OCI-LY3 (cell line): ENCODE measurements at regions not wholly inside any gene's neighbourhood (a gene's known extent, or its start where the extent isn't known, plus 50 kb on each side); places are given as distances from the start of the nearest gene placed in this dataset.

Experiments used
- H2AFZ ChIP-seq: fragments of 200-600, 300-600 bp; shearing (Covaris generic); 2 replicates; pipeline ENCODE4 v1.6.0; 2014; ENCODE audit warnings: antibody characterized with exemption, low read depth, low read length
- H3K27ac ChIP-seq: fragments of 200-600, 300-600 bp; sonication (generic); 2 replicates; pipeline ENCODE4 v1.5.1; 2014; ENCODE audit warnings: mild to moderate bottlenecking, low read length, moderate library complexity, mixed read lengths
- H3K27me3 ChIP-seq: fragments of 200-600, 300-600 bp; sonication (generic); 2 replicates; pipeline ENCODE4 v1.6.1; 2014; ENCODE audit warnings: low read depth, low read length, mixed read lengths
- H3K36me3 ChIP-seq: fragments of 200-600, 300-600 bp; sonication (generic); replicated peaks from 2 replicates; pipeline ENCODE3; 2014; ENCODE audit warnings: low read depth, low read length, mixed read lengths
- H3K4me1 ChIP-seq: fragments of 300-600, 200-600 bp; sonication (generic); 2 replicates; pipeline ENCODE4 v1.6.1; 2014; ENCODE audit warnings: low read length, mixed read lengths
- H3K4me2 ChIP-seq: fragments of 200-600, 300-600 bp; sonication (generic); 2 replicates; pipeline ENCODE4 v1.6.1; 2014; ENCODE audit warnings: low read length, mixed read lengths
- H3K4me3 ChIP-seq: fragments of 300-600, 200-600 bp; sonication (generic); 2 replicates; pipeline ENCODE4 v1.5.1; 2014; ENCODE audit warnings: antibody characterized with exemption, mild to moderate bottlenecking, low read length, moderate library complexity
- H3K79me2 ChIP-seq: fragments of 300-600, 200-600 bp; shearing (Covaris generic); 2 replicates; pipeline ENCODE4 v1.6.1; 2014; ENCODE audit warnings: mild to moderate bottlenecking, low read length, mixed read lengths
- H3K9ac ChIP-seq: fragments of 300-600, 200-600 bp; shearing (Covaris generic); 2 replicates; pipeline ENCODE4 v1.6.0; 2014; ENCODE audit warnings: mild to moderate bottlenecking, low read length, moderate library complexity
- H3K9me3 ChIP-seq: fragments of 200-600, 300-600 bp; shearing (Covaris generic); 2 replicates; pipeline ENCODE4 v1.6.1; 2014; ENCODE audit warnings: low read length, mixed read lengths; ENCODE audit not compliant: insufficient read depth
- H4K20me1 ChIP-seq: fragments of 200-600, 300-600 bp; sonication (generic); 2 replicates; pipeline ENCODE4 v1.6.1; 2016; ENCODE audit warnings: low read length, mixed read lengths; ENCODE audit not compliant: insufficient read depth
- EZH2phosphoT487 ChIP-seq: fragments of 200-600 bp; shearing (Covaris generic); IDR thresholded peaks from 2 replicates; pipeline ENCODE4 v1.6.1; 2018; ENCODE audit warnings: antibody characterized with exemption, mixed run types, low read depth
- TF ChIP-seq, protein P1 (sequence below): fragments of 200-600, 300-600 bp; sonication (generic); IDR thresholded peaks from 2 replicates; pipeline ENCODE4 v1.5.1; 2014; ENCODE audit warnings: antibody characterized with exemption, low read length, low read depth

DNA sequence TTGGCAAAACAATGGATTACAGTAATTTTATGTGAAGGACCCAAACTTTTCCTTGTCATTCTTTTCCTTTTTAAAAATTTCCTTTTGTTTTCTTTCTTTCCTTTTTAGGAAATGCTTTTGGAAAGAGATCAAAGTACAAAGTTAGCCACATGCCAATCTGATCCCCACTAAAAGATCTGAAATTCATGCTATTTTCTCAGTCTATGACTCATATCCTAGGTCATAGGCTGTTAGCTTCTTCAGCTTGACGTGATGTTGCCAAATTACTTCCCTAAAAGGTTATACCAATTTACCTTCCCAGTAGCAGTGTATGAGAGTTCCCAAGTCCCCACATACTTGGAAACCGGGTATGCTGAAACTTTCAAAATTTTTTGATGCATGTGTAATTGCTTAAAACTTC, 355.3 kb downstream of the INSIG2 start:
- Histone ChIP-seq H3K4me1 (no peaks in the 10 kb centered on the region), H3K9ac (no peak overlapping the region), H3K79me2 (no peaks in the 10 kb centered on the region), H4K20me1 (no peaks in the 10 kb centered on the region), H3K36me3 (no peaks in the 10 kb centered on the region), H3K4me3 (no peak overlapping the region), H3K4me2 (no peak overlapping the region), H2AFZ (no peak overlapping the region), H3K27me3 (peaks cover 11% of the 10 kb centered on the region), H3K27ac (no peak overlapping the region), H3K9me3 (no peaks in the 10 kb centered on the region)
- TF ChIP-seq EZH2phosphoT487: no peak
- TF ChIP-seq, protein P1, sequence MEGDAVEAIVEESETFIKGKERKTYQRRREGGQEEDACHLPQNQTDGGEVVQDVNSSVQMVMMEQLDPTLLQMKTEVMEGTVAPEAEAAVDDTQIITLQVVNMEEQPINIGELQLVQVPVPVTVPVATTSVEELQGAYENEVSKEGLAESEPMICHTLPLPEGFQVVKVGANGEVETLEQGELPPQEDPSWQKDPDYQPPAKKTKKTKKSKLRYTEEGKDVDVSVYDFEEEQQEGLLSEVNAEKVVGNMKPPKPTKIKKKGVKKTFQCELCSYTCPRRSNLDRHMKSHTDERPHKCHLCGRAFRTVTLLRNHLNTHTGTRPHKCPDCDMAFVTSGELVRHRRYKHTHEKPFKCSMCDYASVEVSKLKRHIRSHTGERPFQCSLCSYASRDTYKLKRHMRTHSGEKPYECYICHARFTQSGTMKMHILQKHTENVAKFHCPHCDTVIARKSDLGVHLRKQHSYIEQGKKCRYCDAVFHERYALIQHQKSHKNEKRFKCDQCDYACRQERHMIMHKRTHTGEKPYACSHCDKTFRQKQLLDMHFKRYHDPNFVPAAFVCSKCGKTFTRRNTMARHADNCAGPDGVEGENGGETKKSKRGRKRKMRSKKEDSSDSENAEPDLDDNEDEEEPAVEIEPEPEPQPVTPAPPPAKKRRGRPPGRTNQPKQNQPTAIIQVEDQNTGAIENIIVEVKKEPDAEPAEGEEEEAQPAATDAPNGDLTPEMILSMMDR: no peak

DNA sequence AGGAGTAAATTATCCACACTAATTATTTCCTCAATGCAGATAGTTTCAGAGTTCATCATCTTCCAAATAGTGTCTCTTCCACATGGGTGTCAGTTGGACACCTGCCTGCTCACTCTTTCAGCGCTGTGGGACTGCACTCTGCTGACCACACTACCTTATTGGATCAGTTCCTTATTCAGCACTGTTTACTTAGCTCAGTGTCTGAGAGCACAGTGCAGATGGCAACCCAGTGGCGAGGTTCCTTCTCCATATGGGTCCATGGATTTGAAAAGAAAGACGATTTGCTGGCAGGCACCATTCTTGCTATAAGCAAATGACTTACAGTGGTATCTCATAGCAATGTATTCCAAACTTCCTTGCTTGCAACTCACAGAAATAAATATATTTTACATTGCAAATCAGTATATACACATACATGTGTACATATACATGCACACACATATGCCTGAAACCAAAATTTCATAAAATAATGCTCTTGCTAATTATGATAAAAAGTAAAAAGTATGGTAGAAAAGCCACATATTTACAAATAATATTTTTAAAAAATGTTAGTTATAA, 354.8 kb downstream of the INSIG2 start:
- Histone ChIP-seq H3K9me3 (no peaks in the 10 kb centered on the region), H3K27ac (no peak overlapping the region), H3K27me3 (peaks cover 12% of the 10 kb centered on the region)

DNA sequence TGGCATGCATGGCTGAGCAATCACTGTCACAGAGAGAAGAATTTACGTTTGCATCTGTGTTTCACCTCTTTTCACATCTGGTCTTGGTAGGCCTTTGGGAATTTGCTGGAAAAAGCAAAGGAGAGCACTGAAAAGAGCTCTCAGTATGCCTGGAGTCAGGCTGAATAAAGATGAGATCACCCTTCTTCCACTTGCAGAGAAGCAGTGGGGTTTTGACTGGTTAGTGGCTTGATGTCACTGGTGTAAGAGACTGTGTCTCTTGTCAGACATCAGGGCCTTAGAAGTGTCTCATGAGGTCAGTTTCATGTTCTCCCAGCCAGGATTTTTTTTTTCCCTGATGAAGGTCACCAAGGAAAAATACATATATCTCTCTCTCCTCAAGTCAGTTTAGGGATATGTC, 353.8 kb downstream of the INSIG2 start:
- no peak overlapping the region for H3K4me2 ChIP-seq
- no peaks in the 10 kb centered on the region for H4K20me1 ChIP-seq
- no peak overlapping the region for H3K27ac ChIP-seq
- no peak for TF ChIP-seq EZH2phosphoT487
- TF ChIP-seq, protein P1: no peak
- no peaks in the 10 kb centered on the region for H3K9me3 ChIP-seq
- H3K79me2 ChIP-seq: no peaks in the 10 kb centered on the region
- no peaks in the 10 kb centered on the region for H3K36me3 ChIP-seq
- H3K4me1 ChIP-seq: no peaks in the 10 kb centered on the region
- H3K9ac ChIP-seq: no peak overlapping the region
- H3K4me3 ChIP-seq: no peak overlapping the region
- peaks cover 18% of the 10 kb centered on the region; the same call in 1 of the 2 replicates for H3K27me3 ChIP-seq
- H2AFZ ChIP-seq: no peak overlapping the region

More for the DNA sequence above, 354.8 kb downstream of the INSIG2 start:
- Histone ChIP-seq H3K9ac (no peak overlapping the region), H3K4me2 (no peak overlapping the region), H3K4me3 (no peak overlapping the region), H2AFZ (no peak overlapping the region), H3K36me3 (no peaks in the 10 kb centered on the region), H4K20me1 (no peaks in the 10 kb centered on the region), H3K4me1 (no peaks in the 10 kb centered on the region), H3K79me2 (no peaks in the 10 kb centered on the region)
- no peak for TF ChIP-seq EZH2phosphoT487
- TF ChIP-seq, protein P1: no peak

DNA sequence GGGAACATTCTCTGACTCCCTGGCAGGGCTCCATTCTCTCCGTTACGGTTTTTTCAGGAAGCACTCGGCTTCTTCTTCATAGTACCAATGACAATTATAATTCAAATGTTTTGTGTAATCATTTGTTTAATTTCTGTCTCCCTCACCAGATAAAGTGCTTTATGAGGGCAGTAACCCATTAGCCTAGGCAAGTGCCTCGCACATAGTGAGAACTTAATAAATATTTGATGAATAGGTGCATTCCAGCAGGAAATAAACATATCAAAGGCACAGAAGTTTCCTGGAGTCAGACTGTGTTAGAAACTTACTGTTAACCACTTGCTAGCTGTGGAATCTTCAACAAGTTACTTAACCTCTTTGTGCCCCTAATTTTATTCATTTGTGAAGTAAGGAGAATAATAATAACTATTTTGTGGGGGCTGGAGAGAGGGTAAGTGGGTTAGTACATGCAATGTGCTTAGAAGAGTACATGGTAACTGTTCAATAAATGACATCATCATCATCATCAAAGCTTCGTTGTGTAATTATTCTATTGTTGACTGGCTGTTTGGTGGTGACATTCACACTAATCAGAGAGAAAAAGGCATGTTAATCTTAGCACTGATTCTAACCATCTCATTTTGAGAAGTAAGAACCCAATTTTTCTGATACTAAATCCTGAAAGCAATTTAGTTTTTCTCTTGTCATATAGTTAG, 352.3 kb downstream of the INSIG2 start:
- no peak overlapping the region for H3K4me3 ChIP-seq
- H2AFZ ChIP-seq: no peak overlapping the region
- no peak overlapping the region for H3K4me2 ChIP-seq

More for the DNA sequence above, 352.3 kb downstream of the INSIG2 start:
- TF ChIP-seq, protein P1: no peak
- no peak for TF ChIP-seq EZH2phosphoT487
- H3K4me1 ChIP-seq: no peaks in the 10 kb centered on the region
- H3K36me3 ChIP-seq: no peaks in the 10 kb centered on the region
- H3K9ac ChIP-seq: no peak overlapping the region
- no peaks in the 10 kb centered on the region for H3K9me3 ChIP-seq
- H4K20me1 ChIP-seq: no peaks in the 10 kb centered on the region
- no peaks in the 10 kb centered on the region for H3K79me2 ChIP-seq
- peaks cover 18% of the 10 kb centered on the region; the same call in 1 of the 2 replicates for H3K27me3 ChIP-seq
- no peak overlapping the region for H3K27ac ChIP-seq
